Esophagus muscularis mucosa (tissue), 4 donors: ENCODE measurements at regions not wholly inside any gene's neighbourhood (a gene's known extent, or its start where the extent isn't known, plus 50 kb on each side); places are given as distances from the start of the nearest gene placed in this dataset.

ENCODE experiments used
- DNase-seq: peaks from one replicate; pipeline ENCODE4 v3.0.0-alpha.2; 2017; ENCODE audit errors: extremely low spot score
- H3K27ac ChIP-seq, 4 donors: fragments of 200-600 bp; sonication (generic); replicated peaks in 1 of 4; 1 replicate in 3 of 4; 2 replicates in 1 of 4; pipeline ENCODE4 v1.5.1; 2016 to 2019; ENCODE audit warnings: mild to moderate bottlenecking in 1 of 4
- H3K27me3 ChIP-seq, 4 donors: fragments of 200-600 bp; sonication (generic); one replicate each; pipeline versions ENCODE4 v1.5.1 to v1.6.0; 2016 to 2019
- H3K36me3 ChIP-seq, 4 donors: fragments of 200-600 bp; sonication (generic); one replicate each; pipeline ENCODE4 v1.5.1; 2016 to 2019
- H3K4me1 ChIP-seq, 4 donors: fragments of 200-600 bp; sonication (generic); one replicate each; pipeline ENCODE4 v1.5.1; 2016 to 2019
- H3K4me3 ChIP-seq, 4 donors: fragments of 200-600 bp; sonication (generic); 1 replicate in 2 of 4; 2 replicates in 2 of 4; pipeline ENCODE4 v1.5.1; 2016 to 2019; ENCODE audit warnings: mild to moderate bottlenecking in 4 of 4, moderate library complexity in 1 of 4
- H3K9me3 ChIP-seq, 4 donors: fragments of 200-600 bp; sonication (generic); 1 replicate in 3 of 4; 2 replicates in 1 of 4; pipeline ENCODE4 v1.5.1; 2016 to 2019
- EP300 ChIP-seq: sonication (generic); formaldehyde crosslinking; IDR thresholded peaks from one replicate; pipeline ENCODE4 v1.6.1; 2017; ENCODE audit warnings: antibody characterized with exemption
- POLR2A ChIP-seq: fragments of 450-650 bp; IDR thresholded peaks from one replicate; pipeline ENCODE4 v1.6.1; 2017; ENCODE audit warnings: antibody characterized with exemption, moderate library complexity, mild to moderate bottlenecking, low read depth
- POLR2AphosphoS5 ChIP-seq, 2 donors: sonication (generic); formaldehyde crosslinking; IDR thresholded peaks; one replicate each; pipeline ENCODE4 v1.6.1; 2017; ENCODE audit warnings: antibody characterized with exemption in 2 of 2
- WGBS: methylation state at CpG from one replicate; pipeline ENCODE4 v1.1.5; 2018; 5-methylcytosine and 5-hydroxymethylcytosine counted together
- intact Hi-C: fragments of 100-400 bp; cut with DNase I; formaldehyde crosslinking; loops from one replicate; pipeline ENCODE4 v1.15.1; 2023
- TF ChIP-seq, protein P1 (sequence below), 3 experiments: fragments of 200-600 bp in 2 of 3; fragments of 450-650 bp in 1 of 3; sonication (generic) in 2 of 3; IDR thresholded peaks; one replicate each; pipeline ENCODE4 v1.5.1; 2017 to 2019; ENCODE audit warnings: antibody characterized with exemption in 3 of 3, mild to moderate bottlenecking in 2 of 3, moderate library complexity in 1 of 3

DNA sequence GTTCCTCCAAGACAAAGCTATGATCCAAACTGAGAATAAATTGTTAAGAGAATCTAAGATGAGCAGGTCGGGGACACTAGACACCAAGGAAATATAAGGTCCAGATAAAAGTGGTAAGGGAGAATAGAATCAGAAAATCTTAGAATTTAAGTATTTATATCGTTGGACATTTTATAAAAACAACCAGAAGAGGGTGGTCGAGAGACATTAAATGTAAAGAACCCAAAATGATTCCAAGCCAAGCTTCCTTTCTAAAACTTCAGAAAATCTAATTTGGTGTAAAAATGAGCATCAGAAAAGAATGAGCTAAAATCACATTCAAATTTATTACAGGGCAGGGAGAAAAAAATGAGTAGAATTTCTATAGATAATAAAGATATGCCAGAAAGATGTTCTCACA lies 97.8 kb upstream of the OGFRL1 start:
- Histone ChIP-seq H3K27ac (no peak overlapping the region), H3K4me3 (no peak overlapping the region), H3K36me3 (no peaks in the 10 kb centered on the region), H3K4me1 (no peaks in the 10 kb centered on the region), H3K9me3 (no peaks in the 10 kb centered on the region), H3K27me3 (no peaks in the 10 kb centered on the region)
- no peak for DNase-seq
- intact Hi-C loops = loop anchor here (2.0 kb wide), 1 partner anchor 158 kb away; no protein-coding TSS in a partner anchor
- WGBS = 19% methylated on average over 3 of the region's 3 CpGs
- TF ChIP-seq POLR2A (no peak), POLR2AphosphoS5 (IDR thresholded peaks at IDR 0.05) (no peak), EP300 (no peak)
- TF ChIP-seq, protein P1, sequence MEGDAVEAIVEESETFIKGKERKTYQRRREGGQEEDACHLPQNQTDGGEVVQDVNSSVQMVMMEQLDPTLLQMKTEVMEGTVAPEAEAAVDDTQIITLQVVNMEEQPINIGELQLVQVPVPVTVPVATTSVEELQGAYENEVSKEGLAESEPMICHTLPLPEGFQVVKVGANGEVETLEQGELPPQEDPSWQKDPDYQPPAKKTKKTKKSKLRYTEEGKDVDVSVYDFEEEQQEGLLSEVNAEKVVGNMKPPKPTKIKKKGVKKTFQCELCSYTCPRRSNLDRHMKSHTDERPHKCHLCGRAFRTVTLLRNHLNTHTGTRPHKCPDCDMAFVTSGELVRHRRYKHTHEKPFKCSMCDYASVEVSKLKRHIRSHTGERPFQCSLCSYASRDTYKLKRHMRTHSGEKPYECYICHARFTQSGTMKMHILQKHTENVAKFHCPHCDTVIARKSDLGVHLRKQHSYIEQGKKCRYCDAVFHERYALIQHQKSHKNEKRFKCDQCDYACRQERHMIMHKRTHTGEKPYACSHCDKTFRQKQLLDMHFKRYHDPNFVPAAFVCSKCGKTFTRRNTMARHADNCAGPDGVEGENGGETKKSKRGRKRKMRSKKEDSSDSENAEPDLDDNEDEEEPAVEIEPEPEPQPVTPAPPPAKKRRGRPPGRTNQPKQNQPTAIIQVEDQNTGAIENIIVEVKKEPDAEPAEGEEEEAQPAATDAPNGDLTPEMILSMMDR (IDR thresholded peaks at IDR 0.05) = peak; percentile 18 to 28 (median 23)

DNA sequence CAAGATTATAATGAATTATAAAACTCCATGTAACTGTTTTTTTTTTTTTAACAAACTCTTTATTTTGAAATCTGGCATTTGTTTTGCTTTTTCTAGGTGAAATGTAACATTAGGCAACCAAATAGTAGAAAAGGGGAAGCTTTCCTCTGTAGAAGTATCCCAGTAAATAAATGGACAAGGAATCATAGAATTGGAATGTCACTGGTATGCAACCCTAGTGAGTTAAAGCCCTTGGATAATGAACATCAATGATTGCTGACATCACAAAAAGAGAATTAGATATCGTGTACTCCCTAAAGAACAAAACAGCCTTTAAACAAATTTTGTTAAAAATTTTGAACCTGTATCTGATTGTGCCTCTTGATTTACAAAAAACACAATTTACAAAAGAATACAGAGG lies 93.9 kb upstream of the OGFRL1 start:
- Histone ChIP-seq H3K36me3 (no peaks in the 10 kb centered on the region), H3K27me3 (no peaks in the 10 kb centered on the region), H3K4me1 (no peaks in the 10 kb centered on the region), H3K27ac (no peak overlapping the region), H3K4me3 (no peak overlapping the region), H3K9me3 (no peaks in the 10 kb centered on the region)
- no peak for DNase-seq
- intact Hi-C loops = no loop called here
- 78% methylated on average over 1 of the region's 1 CpG for WGBS
- no peak for TF ChIP-seq POLR2A
- no peak for TF ChIP-seq EP300
- no peak for TF ChIP-seq POLR2AphosphoS5 (IDR thresholded peaks at IDR 0.05)
- TF ChIP-seq, protein P1 (IDR thresholded peaks at IDR 0.05) = no peak

DNA sequence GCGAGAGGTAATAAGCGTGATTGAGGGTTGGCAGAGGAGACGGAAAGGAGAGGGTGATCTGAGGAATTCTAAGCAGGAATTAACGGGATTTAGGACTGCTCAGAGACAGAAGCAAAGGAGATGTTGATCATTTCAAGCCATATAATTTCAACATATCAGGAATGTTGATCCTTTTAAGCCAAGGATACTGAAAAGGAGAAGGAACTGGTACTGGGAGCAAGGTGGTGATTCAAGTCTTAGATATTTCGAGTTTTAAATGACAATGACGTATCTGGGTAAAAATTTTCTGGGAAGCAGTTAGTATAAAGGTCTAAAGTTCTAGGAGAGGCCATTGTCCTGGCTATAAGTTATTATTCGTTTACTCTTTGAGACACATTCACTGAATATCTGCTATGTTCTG lies 91.3 kb upstream of the OGFRL1 start:
- H3K27me3 ChIP-seq = no peaks in the 10 kb centered on the region
- no peaks in the 10 kb centered on the region for H3K4me1 ChIP-seq
- TF ChIP-seq POLR2A (no peak), EP300 (no peak), POLR2AphosphoS5 (IDR thresholded peaks at IDR 0.05) (no peak)
- TF ChIP-seq, protein P1 (IDR thresholded peaks at IDR 0.05) = no peak
- H3K36me3 ChIP-seq = no peaks in the 10 kb centered on the region
- H3K27ac ChIP-seq = no peak overlapping the region
- no peaks in the 10 kb centered on the region for H3K9me3 ChIP-seq
- DNase-seq = no peak
- intact Hi-C loops = no loop called here
- 88% methylated on average over 7 of the region's 7 CpGs for WGBS
- no peak overlapping the region for H3K4me3 ChIP-seq

DNA sequence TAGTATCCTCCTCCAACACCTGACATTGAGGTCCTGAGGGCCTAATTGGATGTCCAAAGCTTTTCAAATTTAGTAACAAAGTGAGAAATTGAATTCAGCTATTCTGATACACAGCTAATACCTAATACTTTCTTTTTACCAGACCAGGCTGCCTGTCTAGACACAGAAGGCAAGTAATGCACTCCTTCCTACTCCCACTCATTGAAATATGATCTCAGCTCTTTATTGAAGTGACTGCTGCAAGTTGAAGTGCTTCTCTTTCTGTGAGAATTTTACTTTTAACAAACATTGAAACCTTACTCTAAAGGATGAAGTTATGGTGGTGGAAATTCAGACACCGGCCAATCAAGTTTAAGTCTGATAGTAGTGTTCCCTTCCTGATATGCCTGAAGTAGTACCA lies 90.8 kb upstream of the OGFRL1 start:
- TF ChIP-seq POLR2A (no peak), EP300 (no peak), POLR2AphosphoS5 (IDR thresholded peaks at IDR 0.05) (no peak)
- TF ChIP-seq, protein P1 (IDR thresholded peaks at IDR 0.05) = no peak
- no peaks in the 10 kb centered on the region for H3K36me3 ChIP-seq
- intact Hi-C loops = no loop called here
- WGBS = 100% methylated on average over 1 of the region's 1 CpG
- H3K9me3 ChIP-seq = no peaks in the 10 kb centered on the region
- H3K27me3 ChIP-seq = no peaks in the 10 kb centered on the region
- no peak for DNase-seq
- no peaks in the 10 kb centered on the region for H3K4me1 ChIP-seq
- no peak overlapping the region for H3K4me3 ChIP-seq
- H3K27ac ChIP-seq = no peak overlapping the region

DNA sequence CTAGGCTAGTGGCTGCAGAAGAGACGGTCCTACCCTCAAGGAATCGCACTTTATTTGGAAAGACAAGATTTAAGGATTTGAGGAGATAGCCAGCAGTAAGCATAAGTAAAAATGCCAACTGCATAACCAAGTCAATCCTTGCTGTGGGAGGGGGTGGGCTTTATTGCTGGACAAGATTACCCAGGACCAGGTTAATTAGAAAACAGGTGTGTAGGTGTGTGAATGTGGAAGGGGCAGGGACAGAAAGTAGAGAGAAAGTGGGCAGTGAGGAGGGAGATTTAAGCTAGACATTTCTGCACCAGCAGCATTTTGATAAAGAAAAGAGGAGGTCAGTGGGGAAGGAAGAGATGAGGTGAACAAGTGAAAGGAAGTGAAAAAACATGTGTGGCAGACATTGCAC lies 89.7 kb upstream of the OGFRL1 start:
- Histone ChIP-seq H3K4me3 (no peak overlapping the region), H3K27ac (no peak overlapping the region), H3K27me3 (no peaks in the 10 kb centered on the region), H3K9me3 (no peaks in the 10 kb centered on the region), H3K36me3 (no peaks in the 10 kb centered on the region), H3K4me1 (no peaks in the 10 kb centered on the region)
- DNase-seq = no peak
- WGBS = 96% methylated on average over 2 of the region's 2 CpGs
- no peak for TF ChIP-seq POLR2A
- TF ChIP-seq POLR2AphosphoS5 (IDR thresholded peaks at IDR 0.05) = no peak
- no peak for TF ChIP-seq EP300
- intact Hi-C loops = no loop called here
